K562 (cell line): ENCODE measurements at regions not wholly inside any gene's neighbourhood (a gene's known extent, or its start where the extent isn't known, plus 50 kb on each side); places are given as distances from the start of the nearest gene placed in this dataset.

Experiments used
- E2F4 ChIP-seq: sonication (generic); formaldehyde crosslinking; IDR thresholded peaks from 2 replicates; pipeline ENCODE4 v1.8.0; 2022; ENCODE audit warnings: mild to moderate bottlenecking, low read depth, missing genetic modification reagents
- HOXB6 ChIP-seq: fragments of 250-450 bp; sonication (Bioruptor Pico); IDR thresholded peaks from 2 replicates; pipeline ENCODE4 v1.5.1; 2022; ENCODE audit warnings: mild to moderate bottlenecking, borderline replicate concordance
- KLF6 ChIP-seq: fragments of 250-450 bp; sonication (Bioruptor Pico); IDR thresholded peaks from 2 replicates; pipeline ENCODE4 v1.4.0; 2020; ENCODE audit warnings: mild to moderate bottlenecking, moderate library complexity, borderline replicate concordance
- NCOA4 ChIP-seq: fragments of 450-650 bp; IDR thresholded peaks from 2 replicates; pipeline ENCODE4 v1.6.1; 2018; ENCODE audit warnings: mild to moderate bottlenecking; ENCODE audit not compliant: partially characterized antibody
- RBFOX2 ChIP-seq: fragments of 200-400 bp; formaldehyde crosslinking; IDR thresholded peaks from 2 replicates; pipeline ENCODE4 v1.6.1; 2017; ENCODE audit warnings: low read depth, mild to moderate bottlenecking, low read length, moderate library complexity
- REST ChIP-seq, 2 experiments: fragments of 450-650 bp; formaldehyde crosslinking in 1 of 2; IDR thresholded peaks; 2 replicates each; pipeline versions ENCODE4 v1.4.0 to v1.6.1; 2014 to 2020; ENCODE audit warnings: mild to moderate bottlenecking in 2 of 2, borderline replicate concordance in 1 of 2, low read depth in 1 of 2
- SIRT6 ChIP-seq: IDR thresholded peaks from one replicate; pipeline ENCODE4 v1.6.1; 2012; ENCODE audit warnings: low read depth, mild to moderate bottlenecking, control low read depth, inconsistent platforms, low read length, moderate library complexity
- SMAD4 ChIP-seq: fragments of 250-450 bp; sonication (Bioruptor Pico); conservative IDR thresholded peaks from 2 replicates; pipeline ENCODE4 v1.8.0; 2021; ENCODE audit warnings: inconsistent platforms, mild to moderate bottlenecking, moderate library complexity
- TBL1XR1 ChIP-seq, 2 experiments: IDR thresholded peaks; 2 replicates each; pipeline ENCODE4 v1.6.1; 2012; ENCODE audit warnings: improper control_type of control experiment in 2 of 2, low read length in 2 of 2, mild to moderate bottlenecking in 1 of 2
- THRAP3 ChIP-seq: fragments of 450-650 bp; IDR thresholded peaks from 2 replicates; pipeline ENCODE4 v1.6.1; 2016; ENCODE audit warnings: mild to moderate bottlenecking, inconsistent platforms, borderline replicate concordance
- U2AF2 ChIP-seq: fragments of 200-400 bp; formaldehyde crosslinking; optimal IDR thresholded peaks from 2 replicates; pipeline ENCODE3; 2017; ENCODE audit warnings: low read depth, mild to moderate bottlenecking, low read length
- ZC3H4 ChIP-seq: sonication (generic); formaldehyde crosslinking; IDR thresholded peaks from 2 replicates; pipeline ENCODE4 v1.9.0; 2021; ENCODE audit warnings: missing genetic modification reagents, borderline replicate concordance
- ZNF57 ChIP-seq: fragments of 450-650 bp; formaldehyde crosslinking; IDR thresholded peaks from 2 replicates; pipeline ENCODE4 v1.4.0; 2020; ENCODE audit warnings: mild to moderate bottlenecking, moderate library complexity
- ZNF609 ChIP-seq: sonication (generic); formaldehyde crosslinking; IDR thresholded peaks from 2 replicates; pipeline ENCODE4 v1.8.1; 2023; ENCODE audit warnings: missing genetic modification reagents, mild to moderate bottlenecking, borderline replicate concordance

- TF ChIP-seq REST (IDR thresholded peaks at IDR 0.05; ENCODE audit: borderline replicate concordance): no peak
- TF ChIP-seq REST (CRISPR knock-in tag; IDR thresholded peaks at IDR 0.05; ENCODE audit: low read depth): no peak
- no peak for TF ChIP-seq E2F4 (CRISPR knock-in tag)
- no peak for TF ChIP-seq SIRT6
- no peak for TF ChIP-seq SMAD4 (CRISPR knock-in tag)
- TF ChIP-seq KLF6 (CRISPR knock-in tag): no peak
- no peak for TF ChIP-seq ZNF57 (CRISPR knock-in tag)
- TF ChIP-seq HOXB6 (CRISPR knock-in tag): no peak
- no peak for TF ChIP-seq TBL1XR1 (IDR thresholded peaks at IDR 0.05; ENCODE audit: low read length in 2 of 2)
- no peak for TF ChIP-seq ZNF609 (CRISPR knock-in tag)
- TF ChIP-seq THRAP3: no peak
- no peak for TF ChIP-seq NCOA4
- no peak for TF ChIP-seq ZC3H4
- TF ChIP-seq U2AF2: no peak
- no peak for TF ChIP-seq RBFOX2
Measured at GRCh38 chr11:91470656-91471055, 754.0 kb upstream of the FAT3 start (continued).
